Ovary (tissue), 7 donors: ENCODE measurements at regions not wholly inside any gene's neighbourhood (a gene's known extent, or its start where the extent isn't known, plus 50 kb on each side); places are given as distances from the start of the nearest gene placed in this dataset.

Source experiments
- DNase-seq, 5 donors: peaks; one replicate each; pipeline ENCODE4 v3.0.0-alpha.2; 2019 to 2020
- H3K27ac ChIP-seq, 2 donors: fragments of 200-600 bp; one replicate each; pipeline versions ENCODE4 v1.5.1 to v1.8.0; 2019 to 2022
- H3K27me3 ChIP-seq: fragments of 200-600 bp; one replicate; pipeline ENCODE4 v1.8.0; 2022
- H3K36me3 ChIP-seq: fragments of 200-600 bp; sonication (generic); one replicate; pipeline ENCODE4 v1.5.1; 2019
- H3K4me1 ChIP-seq: one replicate; pipeline ENCODE4 v1.8.1; 2013; ENCODE audit warnings: mild to moderate bottlenecking, moderate library complexity; ENCODE audit not compliant: insufficient read depth
- H3K4me3 ChIP-seq: fragments of 200-600 bp; sonication (generic); one replicate; pipeline ENCODE4 v1.5.1; 2017
- H3K9me3 ChIP-seq, 2 donors: fragments of 200-600 bp in 1 of 2; sonication (generic) in 1 of 2; one replicate each; pipeline versions ENCODE4 v1.5.1 to v1.8.1; 2013 to 2019; ENCODE audit warnings: mild to moderate bottlenecking in 1 of 2, moderate library complexity in 1 of 2
- CTCF ChIP-seq, 3 donors: fragments of 450-650 bp in 2 of 3; fragments of 200-600 bp in 1 of 3; IDR thresholded peaks; one replicate each; pipeline versions ENCODE4 v1.5.1 to v1.8.0; 2016 to 2022; ENCODE audit warnings: antibody characterized with exemption in 3 of 3, mild to moderate bottlenecking in 1 of 3
- EP300 ChIP-seq: sonication (generic); formaldehyde crosslinking; IDR thresholded peaks from one replicate; pipeline ENCODE4 v1.6.1; 2017; ENCODE audit warnings: antibody characterized with exemption
- POLR2A ChIP-seq: fragments of 450-650 bp; IDR thresholded peaks from one replicate; pipeline ENCODE4 v1.6.1; 2017; ENCODE audit warnings: antibody characterized with exemption, mild to moderate bottlenecking, moderate library complexity
- WGBS, 3 donors: extraction: QIAGEN DNeasy Blood & Tissue Kit in 1 of 3; methylation state at CpG; one replicate each; pipeline versions ENCODE4 v1.1.5 to v1.1.7; 2013 to 2017; 5-methylcytosine and 5-hydroxymethylcytosine counted together
- intact Hi-C, 4 donors: fragments of 100-400 bp; cut with DNase I; formaldehyde crosslinking; loops; one replicate each; pipeline versions ENCODE4 v1.11.0 to v1.15.1; 2022 to 2023
- donor health status: DM: no; HTN: no; CAD: no; lungs with moderate emphysema.
- donor health status: DM: no; HTN: no; CAD: no.
- donor health status: Bipolar disorder and iron deficiency.
- donor health status: DM: no; HTN: no; CAD: no.
- donor health status: DM: yes; HTN: yes; CAD: no.

DNA sequence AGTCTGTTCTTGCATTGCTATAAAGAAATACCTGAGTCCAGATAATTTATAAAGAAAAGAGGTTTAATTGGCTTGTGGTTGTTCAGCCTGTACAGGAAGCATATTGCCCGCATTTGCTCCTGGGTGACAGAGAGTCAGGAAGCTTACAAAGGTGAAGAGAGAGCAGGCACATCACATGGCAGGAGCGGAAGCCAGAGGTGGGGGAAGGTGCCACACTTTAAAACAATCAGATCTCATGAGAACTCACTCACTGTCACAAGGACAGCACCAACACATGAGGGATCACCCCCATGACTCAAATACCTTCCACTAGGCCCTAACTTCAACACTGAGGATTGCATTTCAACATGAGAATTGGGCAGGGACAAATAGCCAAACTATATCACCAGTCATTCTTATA lies 124.8 kb upstream of the COL5A2 start:
- no peak for DNase-seq
- Histone ChIP-seq H3K4me3 (no peak overlapping the region), H3K27me3 (no peaks in the 10 kb centered on the region), H3K36me3 (no peaks in the 10 kb centered on the region), H3K27ac (no peak overlapping the region), H3K4me1 (no peaks in the 10 kb centered on the region), H3K9me3 (no peaks in the 10 kb centered on the region)
- intact Hi-C loops: no loop called here
- 89 to 94% (median 91%) methylated on average over 2 of the region's 2 CpGs for WGBS, 3 donors
- TF ChIP-seq POLR2A (no peak), EP300 (no peak), CTCF (IDR thresholded peaks at IDR 0.05) (no peak)

- TF ChIP-seq CTCF (IDR thresholded peaks at IDR 0.05) (no peak), POLR2A (no peak), EP300 (no peak)
- no peak overlapping the region for H3K4me3 ChIP-seq
- DNase-seq: no peak
- H3K4me1 ChIP-seq: no peaks in the 10 kb centered on the region
- no peaks in the 10 kb centered on the region for H3K9me3 ChIP-seq
- H3K27me3 ChIP-seq: no peaks in the 10 kb centered on the region
- intact Hi-C loops: no loop called here
- H3K27ac ChIP-seq: no peak overlapping the region
- WGBS, 3 donors: 90 to 96% (median 94%) methylated on average over 3 of the region's 3 CpGs
- H3K36me3 ChIP-seq: no peaks in the 10 kb centered on the region
Observed at GRCh38 chr2:189305291-189305943, 125.9 kb upstream of the COL5A2 start.

DNA sequence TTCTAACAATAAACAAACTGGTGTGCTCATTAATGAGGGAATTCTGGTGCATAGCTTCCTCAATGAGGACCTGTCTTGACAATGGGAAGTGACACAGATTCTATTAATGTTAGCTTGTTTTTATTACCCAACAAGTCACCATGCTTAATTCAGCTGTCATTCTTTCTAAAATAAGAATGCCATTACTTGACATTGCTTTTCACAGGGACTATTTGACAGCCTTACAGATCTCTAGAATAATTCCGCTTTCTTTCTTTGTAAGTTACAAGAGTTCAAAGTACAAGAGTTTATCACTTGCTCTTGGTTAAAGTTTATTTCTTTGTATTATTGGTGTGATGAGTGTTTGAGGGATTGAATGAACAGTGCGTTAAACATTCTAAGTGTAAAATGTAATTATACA lies 127.0 kb upstream of the COL5A2 start:
- WGBS, 3 donors: 96 to 100% (median 97%) methylated on average over 2 of the region's 2 CpGs
- TF ChIP-seq POLR2A (no peak), CTCF (IDR thresholded peaks at IDR 0.05) (no peak), EP300 (no peak)
- no peak overlapping the region for H3K4me3 ChIP-seq
- H3K27me3 ChIP-seq: no peaks in the 10 kb centered on the region
- intact Hi-C loops: no loop called here
- H3K27ac ChIP-seq: no peak overlapping the region
- H3K9me3 ChIP-seq: no peaks in the 10 kb centered on the region
- no peaks in the 10 kb centered on the region for H3K4me1 ChIP-seq
- DNase-seq: no peak
- H3K36me3 ChIP-seq: no peaks in the 10 kb centered on the region

GRCh38 chr2:189308056-189308790 lies 128.7 kb upstream of the COL5A2 start:
- H3K27me3 ChIP-seq: no peaks in the 10 kb centered on the region
- H3K4me3 ChIP-seq: no peak overlapping the region
- DNase-seq: no peak
- intact Hi-C loops: no loop called here
- H3K27ac ChIP-seq: no peak overlapping the region
- TF ChIP-seq CTCF (IDR thresholded peaks at IDR 0.05) (no peak), POLR2A (no peak)
- H3K9me3 ChIP-seq: no peaks in the 10 kb centered on the region
- no peaks in the 10 kb centered on the region for H3K4me1 ChIP-seq
- 70 to 85% (median 77%) methylated on average over 3 of the region's 3 CpGs for WGBS, 3 donors
- H3K36me3 ChIP-seq: no peaks in the 10 kb centered on the region
